Cardiac fibroblast (primary cell): ENCODE measurements at regions not wholly inside any gene's neighbourhood (a gene's known extent, or its start where the extent isn't known, plus 50 kb on each side); places are given as distances from the start of the nearest gene placed in this dataset.

Experiments used
- DNase-seq, 2 donors: peaks; one replicate each; pipeline versions ENCODE4 v3.0.0 to v3.0.0-alpha.2; 2010; ENCODE audit warnings: low read depth in 2 of 2
- H3K4me3 ChIP-seq, 2 donors: replicated peaks in 1 of 2; 1 replicate in 1 of 2; 2 replicates in 1 of 2; pipeline ENCODE4 v1.5.1; 2011; ENCODE audit warnings: low read depth in 2 of 2, low read length in 2 of 2, mild to moderate bottlenecking in 2 of 2, moderate library complexity in 1 of 2
- TF ChIP-seq, protein P1 (sequence below): IDR thresholded peaks from one replicate; pipeline ENCODE4 v1.5.1; 2011; ENCODE audit warnings: low read depth, mild to moderate bottlenecking, low read length, inconsistent platforms

DNA sequence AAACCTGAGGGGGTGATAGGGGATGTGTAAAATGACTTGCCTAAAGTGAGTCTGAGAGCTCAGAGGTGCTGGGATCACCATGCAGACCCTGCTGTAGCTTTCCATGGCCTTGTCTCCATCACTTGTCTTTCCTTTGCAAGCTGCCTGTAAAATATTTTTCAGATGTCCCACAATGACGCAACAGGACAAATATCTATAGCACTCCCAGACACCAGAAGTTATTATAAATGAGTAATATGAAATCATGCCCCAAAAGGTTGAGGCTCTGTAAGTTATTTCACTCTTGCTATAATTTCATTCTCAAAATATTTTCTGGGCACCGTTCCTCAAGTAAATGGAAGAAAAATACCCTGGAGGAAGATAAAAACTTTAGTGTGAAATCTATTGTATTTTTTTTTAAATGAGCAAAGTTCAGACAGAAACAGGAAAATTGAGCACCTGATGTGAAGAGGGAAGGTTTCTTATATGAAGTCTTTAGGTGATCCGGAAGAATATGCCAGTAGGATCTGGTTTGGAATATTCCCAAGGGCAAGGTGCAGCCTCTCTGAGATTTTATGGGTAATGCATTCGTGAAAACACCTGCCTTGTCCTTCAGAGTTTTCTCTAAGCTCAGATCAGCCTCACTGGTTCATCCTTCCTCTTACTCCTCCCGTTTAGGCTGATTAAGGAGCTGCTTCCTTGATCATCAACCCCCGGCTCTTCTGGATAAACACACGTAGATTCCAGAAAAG is 138.3 kb upstream of the DMAC1 start:
- H3K4me3 ChIP-seq = no peak overlapping the region
- TF ChIP-seq, protein P1, sequence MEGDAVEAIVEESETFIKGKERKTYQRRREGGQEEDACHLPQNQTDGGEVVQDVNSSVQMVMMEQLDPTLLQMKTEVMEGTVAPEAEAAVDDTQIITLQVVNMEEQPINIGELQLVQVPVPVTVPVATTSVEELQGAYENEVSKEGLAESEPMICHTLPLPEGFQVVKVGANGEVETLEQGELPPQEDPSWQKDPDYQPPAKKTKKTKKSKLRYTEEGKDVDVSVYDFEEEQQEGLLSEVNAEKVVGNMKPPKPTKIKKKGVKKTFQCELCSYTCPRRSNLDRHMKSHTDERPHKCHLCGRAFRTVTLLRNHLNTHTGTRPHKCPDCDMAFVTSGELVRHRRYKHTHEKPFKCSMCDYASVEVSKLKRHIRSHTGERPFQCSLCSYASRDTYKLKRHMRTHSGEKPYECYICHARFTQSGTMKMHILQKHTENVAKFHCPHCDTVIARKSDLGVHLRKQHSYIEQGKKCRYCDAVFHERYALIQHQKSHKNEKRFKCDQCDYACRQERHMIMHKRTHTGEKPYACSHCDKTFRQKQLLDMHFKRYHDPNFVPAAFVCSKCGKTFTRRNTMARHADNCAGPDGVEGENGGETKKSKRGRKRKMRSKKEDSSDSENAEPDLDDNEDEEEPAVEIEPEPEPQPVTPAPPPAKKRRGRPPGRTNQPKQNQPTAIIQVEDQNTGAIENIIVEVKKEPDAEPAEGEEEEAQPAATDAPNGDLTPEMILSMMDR = no peak
- no peak for DNase-seq

- no peak overlapping the region for H3K4me3 ChIP-seq
- DNase-seq = no peak
- TF ChIP-seq, protein P1 = no peak
Measured at GRCh38 chr9:7936996-7937395, 137.4 kb upstream of the DMAC1 start.

DNA sequence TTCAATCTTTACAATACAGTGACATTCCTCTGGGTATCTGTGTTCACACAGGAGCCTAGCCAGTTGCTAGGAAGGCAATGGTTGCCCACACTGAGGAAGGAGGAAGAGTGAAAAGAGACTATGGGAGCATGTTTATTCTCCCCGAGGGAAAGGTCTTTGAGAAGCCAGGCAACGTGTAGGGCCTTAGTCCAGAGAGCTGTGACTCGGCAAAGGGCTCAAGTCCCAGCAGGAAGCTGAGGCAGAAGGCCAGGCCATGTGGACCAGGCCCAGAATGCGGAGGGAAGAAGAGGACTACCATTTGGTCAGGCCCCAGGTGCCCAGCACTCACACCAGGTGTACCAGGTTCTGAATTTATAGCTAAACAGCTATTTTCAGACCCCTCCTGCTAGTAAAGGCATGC is 136.6 kb upstream of the DMAC1 start:
- DNase-seq = no peak
- TF ChIP-seq, protein P1 = no peak
- H3K4me3 ChIP-seq = no peak overlapping the region

GRCh38 chr9:7935681-7936080 is 136.1 kb upstream of the DMAC1 start:
- no peak for DNase-seq
- TF ChIP-seq, protein P1 = no peak
- no peak overlapping the region for H3K4me3 ChIP-seq

DNA sequence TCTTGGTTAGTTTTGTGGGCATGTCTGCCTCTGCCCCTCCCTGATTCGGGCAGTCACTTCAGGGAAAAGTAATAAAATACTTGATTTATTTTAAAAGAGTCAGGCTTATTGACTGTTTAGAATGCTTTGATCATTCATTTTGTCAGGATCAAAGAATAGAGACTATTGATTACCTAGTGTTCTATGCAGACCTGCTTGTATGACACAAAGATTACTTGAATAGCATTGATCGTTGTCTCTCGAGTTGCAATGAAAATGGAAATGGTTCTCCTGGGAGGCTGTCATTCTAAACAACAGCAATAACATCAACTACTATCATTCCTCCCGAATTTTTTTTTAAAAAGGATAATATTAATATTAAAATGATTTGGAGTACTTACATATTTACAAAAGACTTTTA is 133.2 kb upstream of the DMAC1 start:
- H3K4me3 ChIP-seq = no peak overlapping the region
- TF ChIP-seq, protein P1 = no peak
- no peak for DNase-seq

DNA sequence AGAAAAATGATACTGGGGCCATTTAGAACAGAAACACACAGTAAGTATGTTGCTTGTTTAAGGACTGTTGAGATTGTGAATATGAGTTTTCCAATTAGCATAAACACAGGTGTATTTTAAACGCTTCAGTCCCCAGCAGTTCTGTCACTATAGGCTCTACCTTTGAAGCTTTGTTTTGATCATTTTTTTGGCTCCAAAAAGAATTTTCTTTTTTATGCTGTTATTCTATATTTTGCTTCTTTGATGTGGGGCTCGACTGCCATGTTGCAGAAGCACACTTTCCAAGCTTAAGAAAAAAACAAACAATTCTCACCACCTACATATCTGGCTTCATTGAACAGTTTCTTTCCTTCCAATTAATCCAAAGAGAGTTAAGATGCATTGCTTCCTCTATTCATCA is 131.0 kb upstream of the DMAC1 start:
- DNase-seq = no peak
- TF ChIP-seq, protein P1 = no peak
- no peak overlapping the region for H3K4me3 ChIP-seq
